AG20443 (cell line): ENCODE measurements at regions not wholly inside any gene's neighbourhood (a gene's known extent, or its start where the extent isn't known, plus 50 kb on each side); places are given as distances from the start of the nearest gene placed in this dataset.

Experiments used
- DNase-seq: peaks from one replicate; pipeline ENCODE4 v3.0.0; 2012; ENCODE audit warnings: low spot score, mixed read lengths

- DNase-seq, result no peak
Measured at GRCh38 chr4:155094201-155094820, 114.1 kb upstream of the NPY2R start.

GRCh38 chr4:155099231-155099630, 109.2 kb upstream of the NPY2R start:
- DNase-seq, result no peak

GRCh38 chr4:155106629-155107028, 101.8 kb upstream of the NPY2R start:
- DNase-seq, result no peak

GRCh38 chr4:155107059-155107458, 101.4 kb upstream of the NPY2R start:
- DNase-seq, result no peak

GRCh38 chr4:155114790-155115189, 93.6 kb upstream of the NPY2R start:
- DNase-seq, result no peak

- no peak for DNase-seq
Measured at GRCh38 chr4:155119006-155119405, 89.4 kb upstream of the NPY2R start.

GRCh38 chr4:155120536-155120935, 87.9 kb upstream of the NPY2R start:
- DNase-seq, result no peak

- no peak for DNase-seq
Measured at GRCh38 chr4:155122382-155122781, 86.1 kb upstream of the NPY2R start.

GRCh38 chr4:155134136-155134535, 74.3 kb upstream of the NPY2R start:
- no peak for DNase-seq

- DNase-seq, result no peak
Measured at GRCh38 chr4:155140889-155141288, 67.5 kb upstream of the NPY2R start.

GRCh38 chr4:155143512-155143911, 64.9 kb upstream of the NPY2R start:
- DNase-seq, result no peak
